Endothelial cell (in vitro differentiated cells): ENCODE measurements at regions not wholly inside any gene's neighbourhood (a gene's known extent, or its start where the extent isn't known, plus 50 kb on each side); places are given as distances from the start of the nearest gene placed in this dataset.

Experiments used
- DNase-seq: peaks from one replicate; pipeline ENCODE4 v3.0.0; 2021; ENCODE audit warnings: low spot score
- H3K27ac Mint-ChIP-seq: one replicate; pipeline ENCODE4 v1.8.0; 2021; ENCODE audit warnings: mixed read lengths, inconsistent platforms; ENCODE audit not compliant: unreplicated experiment
- H3K27me3 Mint-ChIP-seq: one replicate; pipeline ENCODE4 v1.8.0; 2021; ENCODE audit warnings: mild to moderate bottlenecking, moderate library complexity, mixed read lengths, inconsistent platforms; ENCODE audit not compliant: unreplicated experiment
- H3K36me3 Mint-ChIP-seq: one replicate; pipeline ENCODE4 v1.8.0; 2021; ENCODE audit warnings: mild to moderate bottlenecking, low read depth, mixed read lengths, inconsistent platforms; ENCODE audit not compliant: unreplicated experiment
- H3K4me1 Mint-ChIP-seq: one replicate; pipeline ENCODE4 v1.8.0; 2021; ENCODE audit warnings: mild to moderate bottlenecking, mixed read lengths, inconsistent platforms; ENCODE audit not compliant: unreplicated experiment
- H3K4me3 Mint-ChIP-seq: one replicate; pipeline ENCODE4 v1.8.0; 2021; ENCODE audit warnings: mild to moderate bottlenecking, mixed read lengths, inconsistent platforms; ENCODE audit not compliant: unreplicated experiment
- H3K9me3 Mint-ChIP-seq: one replicate; pipeline ENCODE4 v1.8.0; 2021; ENCODE audit warnings: mixed read lengths, inconsistent platforms; ENCODE audit not compliant: unreplicated experiment
- TF ChIP-seq, protein P1 (sequence below): fragments of 200-600 bp; sonication (generic); IDR thresholded peaks from one replicate; pipeline ENCODE4 v1.5.0; 2021; ENCODE audit warnings: antibody characterized with exemption; ENCODE audit not compliant: unreplicated experiment

DNA sequence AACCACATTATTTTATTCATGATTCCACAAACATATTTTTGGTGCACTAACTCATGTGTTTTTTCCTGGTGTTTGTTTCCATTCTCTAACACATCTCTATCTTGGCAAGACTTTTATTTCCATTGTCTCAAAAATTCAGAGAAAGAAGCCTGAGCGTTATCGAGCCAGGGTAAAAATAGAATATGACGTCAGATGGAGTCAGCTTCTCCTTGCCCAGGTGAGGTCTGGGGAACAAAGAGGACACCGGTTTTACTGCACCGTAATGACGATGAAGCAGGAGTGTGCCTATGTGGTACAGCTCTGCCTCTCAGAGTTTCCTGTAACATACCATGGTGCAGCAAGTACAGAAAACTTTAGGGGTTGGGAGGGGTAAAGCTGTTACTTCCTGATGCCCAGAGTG, 661.6 kb downstream of the PLCL1 start:
- no peak for DNase-seq
- H3K27me3 Mint-ChIP-seq: peaks cover 4% of the 10 kb centered on the region
- no peak overlapping the region for H3K4me3 Mint-ChIP-seq
- no peak overlapping the region for H3K27ac Mint-ChIP-seq
- TF ChIP-seq, protein P1, sequence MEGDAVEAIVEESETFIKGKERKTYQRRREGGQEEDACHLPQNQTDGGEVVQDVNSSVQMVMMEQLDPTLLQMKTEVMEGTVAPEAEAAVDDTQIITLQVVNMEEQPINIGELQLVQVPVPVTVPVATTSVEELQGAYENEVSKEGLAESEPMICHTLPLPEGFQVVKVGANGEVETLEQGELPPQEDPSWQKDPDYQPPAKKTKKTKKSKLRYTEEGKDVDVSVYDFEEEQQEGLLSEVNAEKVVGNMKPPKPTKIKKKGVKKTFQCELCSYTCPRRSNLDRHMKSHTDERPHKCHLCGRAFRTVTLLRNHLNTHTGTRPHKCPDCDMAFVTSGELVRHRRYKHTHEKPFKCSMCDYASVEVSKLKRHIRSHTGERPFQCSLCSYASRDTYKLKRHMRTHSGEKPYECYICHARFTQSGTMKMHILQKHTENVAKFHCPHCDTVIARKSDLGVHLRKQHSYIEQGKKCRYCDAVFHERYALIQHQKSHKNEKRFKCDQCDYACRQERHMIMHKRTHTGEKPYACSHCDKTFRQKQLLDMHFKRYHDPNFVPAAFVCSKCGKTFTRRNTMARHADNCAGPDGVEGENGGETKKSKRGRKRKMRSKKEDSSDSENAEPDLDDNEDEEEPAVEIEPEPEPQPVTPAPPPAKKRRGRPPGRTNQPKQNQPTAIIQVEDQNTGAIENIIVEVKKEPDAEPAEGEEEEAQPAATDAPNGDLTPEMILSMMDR: no peak
- no peaks in the 10 kb centered on the region for H3K4me1 Mint-ChIP-seq
- H3K9me3 Mint-ChIP-seq: no peaks in the 10 kb centered on the region
- no peaks in the 10 kb centered on the region for H3K36me3 Mint-ChIP-seq

DNA sequence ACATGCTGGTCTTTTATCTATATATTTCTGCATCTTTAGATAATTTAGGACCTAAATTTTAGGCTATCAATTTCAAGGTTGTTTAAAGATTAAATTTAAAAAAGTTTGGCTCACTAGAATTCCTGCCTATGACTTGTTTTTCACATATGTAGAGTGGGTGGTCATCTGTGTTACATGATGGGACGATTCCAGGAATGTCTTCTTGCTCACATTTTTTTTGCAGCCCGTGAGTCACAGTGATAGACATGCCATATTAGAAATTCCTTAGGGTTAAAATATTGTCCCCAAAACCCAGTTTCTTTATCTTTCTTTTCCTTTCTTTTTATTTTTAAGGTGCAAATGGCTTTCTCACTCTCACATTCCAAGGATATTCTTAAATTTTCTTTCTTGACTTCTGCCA, 652.0 kb downstream of the PLCL1 start:
- DNase-seq: no peak
- Mint-ChIP-seq H3K9me3 (no peaks in the 10 kb centered on the region), H3K4me3 (no peak overlapping the region), H3K4me1 (no peaks in the 10 kb centered on the region), H3K27ac (no peak overlapping the region), H3K27me3 (no peaks in the 10 kb centered on the region), H3K36me3 (no peaks in the 10 kb centered on the region)
- TF ChIP-seq, protein P1: no peak

DNA sequence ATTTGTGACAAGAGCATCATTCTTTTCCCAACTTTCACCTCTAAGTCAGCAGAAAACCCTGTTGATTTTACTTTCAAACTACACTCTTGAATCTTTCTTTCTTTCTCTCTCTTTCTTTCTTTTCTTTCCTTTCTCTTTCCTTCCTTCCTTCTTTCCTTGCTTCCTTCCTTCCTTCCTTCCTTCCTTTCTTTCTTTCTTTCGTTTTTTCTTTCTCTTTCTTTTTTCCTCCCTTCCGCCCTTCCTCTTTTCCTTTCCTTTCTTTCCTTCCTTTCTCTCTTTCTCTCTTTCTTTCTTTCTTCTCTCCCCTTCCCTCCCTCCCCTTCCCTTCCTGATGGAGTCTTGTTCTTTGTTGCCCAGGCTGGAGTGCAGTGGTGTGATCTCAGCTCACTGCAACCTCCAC, 649.5 kb downstream of the PLCL1 start:
- TF ChIP-seq, protein P1: no peak
- no peaks in the 10 kb centered on the region for H3K27me3 Mint-ChIP-seq
- H3K4me3 Mint-ChIP-seq: no peak overlapping the region
- no peak for DNase-seq
- H3K27ac Mint-ChIP-seq: no peak overlapping the region
- no peaks in the 10 kb centered on the region for H3K4me1 Mint-ChIP-seq
- H3K9me3 Mint-ChIP-seq: no peaks in the 10 kb centered on the region
- H3K36me3 Mint-ChIP-seq: no peaks in the 10 kb centered on the region

DNA sequence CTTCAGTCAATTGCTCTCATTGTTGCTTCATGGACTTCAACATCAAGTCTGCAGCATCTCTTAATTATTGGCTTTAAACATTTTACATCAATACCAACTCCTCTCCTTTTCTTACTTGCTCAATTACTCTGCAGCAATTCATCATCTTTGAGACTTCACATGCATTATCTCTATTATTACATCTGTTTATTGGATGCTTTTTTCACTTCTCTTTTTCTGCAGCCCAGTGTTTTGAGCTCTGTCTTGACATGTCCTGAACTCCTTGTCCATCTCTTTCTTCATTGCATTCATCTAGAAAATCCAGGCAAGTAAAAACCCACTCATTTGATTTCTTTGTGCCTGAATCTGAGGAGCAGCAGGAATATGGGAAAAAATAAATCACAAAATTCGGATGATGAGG, 647.9 kb downstream of the PLCL1 start:
- H3K27ac Mint-ChIP-seq: no peak overlapping the region
- H3K9me3 Mint-ChIP-seq: no peaks in the 10 kb centered on the region
- DNase-seq: no peak
- H3K36me3 Mint-ChIP-seq: no peaks in the 10 kb centered on the region
- H3K4me3 Mint-ChIP-seq: no peak overlapping the region
- H3K4me1 Mint-ChIP-seq: no peaks in the 10 kb centered on the region
- H3K27me3 Mint-ChIP-seq: no peaks in the 10 kb centered on the region
- TF ChIP-seq, protein P1: no peak

DNA sequence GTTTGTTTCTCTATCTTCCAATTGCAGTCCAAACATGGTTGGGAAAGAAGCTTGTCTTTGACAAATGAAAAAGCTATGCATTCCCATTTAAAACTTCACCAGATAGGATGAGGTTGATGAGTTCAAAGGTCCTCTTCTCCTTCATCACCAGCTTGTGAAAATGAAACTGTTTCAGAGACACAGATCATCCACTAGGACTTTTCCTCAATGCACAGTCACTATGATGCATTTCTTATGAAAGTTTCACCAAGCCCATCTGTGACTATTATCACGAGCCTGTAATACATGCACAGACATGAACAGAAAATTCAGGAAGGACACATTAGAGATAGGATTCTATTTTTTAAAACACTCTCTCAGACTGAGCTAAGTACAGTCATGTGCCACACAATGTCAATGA, 644.4 kb downstream of the PLCL1 start:
- Mint-ChIP-seq H3K4me1 (no peaks in the 10 kb centered on the region), H3K27me3 (no peaks in the 10 kb centered on the region)

More for the DNA sequence above, 644.4 kb downstream of the PLCL1 start:
- no peaks in the 10 kb centered on the region for H3K9me3 Mint-ChIP-seq
- no peaks in the 10 kb centered on the region for H3K36me3 Mint-ChIP-seq
- no peak overlapping the region for H3K4me3 Mint-ChIP-seq
- TF ChIP-seq, protein P1: no peak
- no peak for DNase-seq
- H3K27ac Mint-ChIP-seq: no peak overlapping the region
